B cell (primary cell): ENCODE measurements at regions not wholly inside any gene's neighbourhood (a gene's known extent, or its start where the extent isn't known, plus 50 kb on each side); places are given as distances from the start of the nearest gene placed in this dataset.

Experiments used
- ATAC-seq: fragments of 200-7000 bp; cut with Tn5 transposase; one replicate; pipeline ENCODE4 v1.10.0; 2021; ENCODE audit warnings: low read depth, mild to moderate bottlenecking, moderate number of reproducible peaks, moderate library complexity
- CTCF ChIA-PET: fragments of 350-600 bp; sonication (Branson Sonifier 250); formaldehyde crosslinking; loops from one replicate; lab custom pipeline; 2021; ENCODE audit warnings: antibody characterized with exemption, inconsistent platforms; lab: Charles Lee
- POLR2A ChIA-PET: fragments of 350-600 bp; sonication (Branson Sonifier 250); formaldehyde crosslinking; loops from one replicate; lab custom pipeline; 2021; ENCODE audit warnings: antibody characterized with exemption; lab: Charles Lee
- DNase-seq: peaks from one replicate; pipeline ENCODE4 v3.0.0; 2013
- H2AFZ ChIP-seq: 2 replicates; pipeline ENCODE4 v1.6.1; 2012; ENCODE audit warnings: mild to moderate bottlenecking, low read depth, low read length; ENCODE audit not compliant: insufficient read depth, poor library complexity, severe bottlenecking
- H3K27ac ChIP-seq, 2 donors: 1 replicate in 1 of 2; 2 replicates in 1 of 2; pipeline ENCODE4 v1.5.1; 2012 to 2013; ENCODE audit warnings: low read length in 2 of 2, mild to moderate bottlenecking in 2 of 2, moderate library complexity in 1 of 2
- H3K27me3 ChIP-seq, 4 experiments: fragments of 200-600 bp in 1 of 4; sonication (generic) in 1 of 4; replicated peaks in 1 of 4; 1 replicate in 2 of 4; 2 replicates in 2 of 4; pipeline versions ENCODE4 v1.6.1 to v1.7.0; 2013 to 2016; ENCODE audit warnings: low read length in 3 of 4, mild to moderate bottlenecking in 2 of 4, mixed read lengths in 1 of 4, moderate library complexity in 1 of 4; ENCODE audit not compliant: insufficient read depth in 4 of 4, control insufficient read depth in 3 of 4; ENCODE audit errors: control extremely low read depth in 1 of 4
- H3K36me3 ChIP-seq, 2 experiments: replicated peaks in 1 of 2; 1 replicate in 1 of 2; 2 replicates in 1 of 2; pipeline versions ENCODE4 v1.6.1 to v1.7.1; 2013; ENCODE audit warnings: low read length in 1 of 2; ENCODE audit not compliant: insufficient read depth in 2 of 2, control insufficient read depth in 1 of 2; ENCODE audit errors: control extremely low read depth in 1 of 2, extremely low read depth in 1 of 2
- H3K4me1 ChIP-seq, 2 donors: fragments of 200-600 bp in 1 of 2; sonication (generic) in 1 of 2; 1 replicate in 1 of 2; 2 replicates in 1 of 2; pipeline versions ENCODE4 v1.5.1 to v1.6.1; 2013 to 2017; ENCODE audit warnings: low read length in 2 of 2; ENCODE audit not compliant: control insufficient read depth in 2 of 2, insufficient read depth in 2 of 2
- H3K4me2 ChIP-seq: replicated peaks from 2 replicates; pipeline ENCODE3; 2012; ENCODE audit warnings: mild to moderate bottlenecking, low read depth, low read length; ENCODE audit not compliant: poor library complexity, severe bottlenecking
- H3K4me3 ChIP-seq, 5 experiments: fragments of 200-600 bp in 1 of 5; sonication (generic) in 1 of 5; 1 replicate in 3 of 5; 2 replicates in 2 of 5; pipeline versions ENCODE4 v1.5.1 to v1.7.0; 2011 to 2016; ENCODE audit warnings: low read length in 4 of 5, mild to moderate bottlenecking in 4 of 5, low read depth in 2 of 5, control low read depth in 1 of 5, moderate library complexity in 1 of 5; ENCODE audit not compliant: insufficient read depth in 1 of 5; ENCODE audit errors: control extremely low read depth in 1 of 5, extremely low read depth in 1 of 5
- H3K79me2 ChIP-seq: fragments of 200-600 bp; sonication (generic); one replicate; pipeline ENCODE4 v1.6.0; 2016; ENCODE audit warnings: low read length; ENCODE audit not compliant: control insufficient read depth, insufficient read depth
- H3K9ac ChIP-seq: fragments of 200-600 bp; sonication (generic); 2 replicates; pipeline ENCODE4 v1.6.1; 2017; ENCODE audit warnings: mild to moderate bottlenecking, low read length, moderate library complexity
- H3K9me3 ChIP-seq, 3 donors: one replicate each; pipeline versions ENCODE4 v1.6.1 to v1.7.1; 2013; ENCODE audit warnings: low read length in 2 of 3; ENCODE audit not compliant: control insufficient read depth in 2 of 3, insufficient read depth in 1 of 3; ENCODE audit errors: control extremely low read depth in 1 of 3
- H4K20me1 ChIP-seq: 2 replicates; pipeline ENCODE4 v1.6.0; 2012; ENCODE audit warnings: mild to moderate bottlenecking, low read length; ENCODE audit not compliant: insufficient read depth, control insufficient read depth, poor library complexity, severe bottlenecking
- H3K27ac Mint-ChIP-seq: one replicate; pipeline ENCODE4 v1.8.0; 2021; ENCODE audit warnings: mixed read lengths
- H3K27me3 Mint-ChIP-seq: one replicate; pipeline ENCODE4 v1.8.0; 2021; ENCODE audit warnings: mixed read lengths
- H3K4me1 Mint-ChIP-seq: one replicate; pipeline ENCODE4 v1.8.0; 2021; ENCODE audit warnings: mixed read lengths
- H3K4me3 Mint-ChIP-seq: one replicate; pipeline ENCODE4 v1.8.0; 2021; ENCODE audit warnings: mixed read lengths
- H3K9me3 Mint-ChIP-seq: one replicate; pipeline ENCODE4 v1.8.0; 2022; ENCODE audit warnings: mixed read lengths; ENCODE audit not compliant: insufficient read depth
- CTCF ChIP-seq: fragments of 200-600 bp; IDR thresholded peaks from one replicate; pipeline ENCODE4 v1.8.0; 2022; ENCODE audit warnings: antibody characterized with exemption, mild to moderate bottlenecking
- EZH2 ChIP-seq: IDR thresholded peaks from 2 replicates; pipeline ENCODE4 v1.6.1; 2012; ENCODE audit warnings: borderline replicate concordance, low read depth, mild to moderate bottlenecking, moderate library complexity, low read length; ENCODE audit not compliant: insufficient read depth, poor library complexity, severe bottlenecking
- WGBS: methylation state at CpG from one replicate; pipeline ENCODE4 v1.1.5; 2013; ENCODE audit warnings: missing lambda C conversion rate; ENCODE audit not compliant: insufficient coverage; 5-methylcytosine and 5-hydroxymethylcytosine counted together
- intact Hi-C: fragments of 100-400 bp; cut with micrococcal nuclease; formaldehyde crosslinking; loops from one replicate; pipeline ENCODE4 v1.10.0; 2022

DNA sequence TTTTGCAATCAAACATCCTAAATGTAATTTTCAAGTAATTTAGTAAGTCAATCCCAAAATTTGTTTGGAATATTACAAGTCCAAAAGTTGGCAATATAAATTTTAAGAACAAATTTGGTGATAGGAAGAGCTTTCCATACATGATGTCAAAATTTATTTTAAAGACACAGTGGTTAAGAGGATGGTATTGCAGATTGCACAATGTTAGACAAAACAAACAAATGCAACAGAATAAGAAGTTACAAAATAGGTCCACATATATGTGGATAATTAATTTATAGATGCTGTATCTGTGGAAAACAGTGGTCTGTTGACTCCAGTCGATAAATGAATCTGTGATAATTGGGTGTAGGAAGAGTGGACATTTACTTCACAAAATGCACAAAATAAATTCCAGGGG is 358.5 kb downstream of the PCDH7 start:
- no peak for DNase-seq
- H4K20me1 ChIP-seq, result no peaks in the 10 kb centered on the region
- Mint-ChIP-seq H3K27me3 (no peaks in the 10 kb centered on the region), H3K4me3 (no peak overlapping the region), H3K4me1 (no peaks in the 10 kb centered on the region), H3K9me3 (no peaks in the 10 kb centered on the region), H3K27ac (no peak overlapping the region)
- no peak overlapping the region for H3K27ac ChIP-seq
- H3K9ac ChIP-seq, result no peak overlapping the region
- H2AFZ ChIP-seq, result no peak overlapping the region
- H3K4me2 ChIP-seq, result no peak overlapping the region
- TF ChIP-seq CTCF (no peak), EZH2 (no peak)
- H3K9me3 ChIP-seq, result no peaks in the 10 kb centered on the region
- H3K36me3 ChIP-seq, result no peaks in the 10 kb centered on the region
- H3K27me3 ChIP-seq, result no peaks in the 10 kb centered on the region
- ChIA-PET CTCF (no interaction called here), POLR2A (no interaction called here)
- ATAC-seq, result no peak
- intact Hi-C loops, result no loop called here
- no peaks in the 10 kb centered on the region for H3K79me2 ChIP-seq
- no peaks in the 10 kb centered on the region for H3K4me1 ChIP-seq
- no CpG with 5 or more reads among the region's 1 CpG for WGBS
- H3K4me3 ChIP-seq, result no peak overlapping the region

DNA sequence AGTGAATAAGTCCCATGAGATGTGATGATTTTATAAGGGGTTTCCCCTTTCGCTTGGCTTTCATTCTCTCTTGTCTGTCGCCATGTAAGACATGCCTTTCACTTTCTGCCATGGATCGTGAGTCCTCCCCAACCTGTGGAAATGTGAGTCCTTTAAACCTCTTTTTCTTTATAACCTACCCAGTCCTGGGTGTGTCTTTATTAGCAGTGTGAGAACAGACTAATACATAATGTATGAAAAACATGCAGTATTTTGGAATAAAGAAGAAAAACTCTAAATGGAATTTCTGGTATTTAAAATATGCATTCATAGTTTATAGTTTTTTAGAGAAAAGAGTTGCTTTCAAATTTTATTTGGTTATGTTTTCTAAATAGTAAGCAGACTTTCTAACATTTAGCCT is 360.7 kb downstream of the PCDH7 start:
- Histone ChIP-seq H3K4me3 (no peak overlapping the region), H2AFZ (no peak overlapping the region), H3K9ac (no peak overlapping the region), H3K4me2 (no peak overlapping the region), H3K36me3 (no peaks in the 10 kb centered on the region), H3K9me3 (no peaks in the 10 kb centered on the region), H3K79me2 (no peaks in the 10 kb centered on the region), H3K4me1 (no peaks in the 10 kb centered on the region), H3K27me3 (no peaks in the 10 kb centered on the region), H4K20me1 (no peaks in the 10 kb centered on the region), H3K27ac (no peak overlapping the region)
- Mint-ChIP-seq H3K9me3 (no peaks in the 10 kb centered on the region), H3K27me3 (no peaks in the 10 kb centered on the region), H3K27ac (no peak overlapping the region), H3K4me3 (no peak overlapping the region), H3K4me1 (no peaks in the 10 kb centered on the region)
- ATAC-seq, result no peak
- ChIA-PET POLR2A (no interaction called here), CTCF (no interaction called here)
- TF ChIP-seq CTCF, result no peak
- no peak for TF ChIP-seq EZH2
- DNase-seq, result no peak
- WGBS, result no CpG with 5 or more reads among the region's 3 CpGs
- intact Hi-C loops, result no loop called here
